Neural cell (in vitro differentiated cells): ENCODE measurements at regions not wholly inside any gene's neighbourhood (a gene's known extent, or its start where the extent isn't known, plus 50 kb on each side); places are given as distances from the start of the nearest gene placed in this dataset.

Experiments
- H2AFZ ChIP-seq: fragments of 200-600, 300-800 bp; sonication (generic), shearing (Covaris generic); 2 replicates; pipeline ENCODE4 v1.6.0; 2014; ENCODE audit warnings: low read depth, mild to moderate bottlenecking, antibody characterized with exemption, low read length, moderate library complexity
- H3F3A ChIP-seq: fragments of 200-600 bp; shearing (Covaris generic); 2 replicates; pipeline ENCODE4 v1.6.1; 2016; ENCODE audit warnings: mild to moderate bottlenecking, moderate library complexity, mixed read lengths, antibody characterized with exemption, low read length; ENCODE audit not compliant: insufficient read depth, poor library complexity, severe bottlenecking
- H3K27ac ChIP-seq: fragments of 200-600, 300-800 bp; sonication (generic), shearing (Covaris generic); 2 replicates; pipeline ENCODE4 v1.5.1; 2014; ENCODE audit warnings: mild to moderate bottlenecking, low read length, moderate library complexity
- H3K27me3 ChIP-seq: fragments of 300-800, 200-600 bp; sonication (generic), shearing (Covaris generic); 2 replicates; pipeline ENCODE4 v1.6.0; 2014; ENCODE audit warnings: mild to moderate bottlenecking, low read depth, low read length, moderate library complexity; ENCODE audit not compliant: insufficient read depth
- H3K36me3 ChIP-seq: fragments of 300-800, 200-600 bp; sonication (generic), shearing (Covaris generic); 2 replicates; pipeline ENCODE4 v1.5.1; 2014; ENCODE audit warnings: mild to moderate bottlenecking, antibody characterized with exemption, low read length, moderate library complexity; ENCODE audit not compliant: insufficient read depth
- H3K4me2 ChIP-seq: fragments of 300-800, 200-600 bp; sonication (generic), shearing (Covaris generic); 2 replicates; pipeline ENCODE4 v1.6.0; 2014; ENCODE audit warnings: mild to moderate bottlenecking, low read length
- H3K4me3 ChIP-seq: fragments of 300-800, 200-600 bp; sonication (generic), shearing (Covaris generic); 2 replicates; pipeline ENCODE4 v1.5.1; 2014; ENCODE audit warnings: mild to moderate bottlenecking, low read length, moderate library complexity
- H3K79me2 ChIP-seq: fragments of 200-600 bp; shearing (Covaris generic); replicated peaks from 2 replicates; pipeline ENCODE4 v1.6.0; 2014; ENCODE audit warnings: mild to moderate bottlenecking, low read length, moderate library complexity; ENCODE audit not compliant: insufficient read depth
- H3K9ac ChIP-seq: fragments of 300-800, 200-600 bp; sonication (generic), shearing (Covaris generic); 2 replicates; pipeline ENCODE4 v1.6.1; 2016; ENCODE audit warnings: mild to moderate bottlenecking, low read length, mixed read lengths
- H3K9me2 ChIP-seq: fragments of 200-600 bp; shearing (Covaris generic); 2 replicates; pipeline ENCODE4 v1.6.1; 2016; ENCODE audit warnings: mild to moderate bottlenecking, low read length, mixed read lengths; ENCODE audit not compliant: insufficient read depth
- H3K9me3 ChIP-seq: fragments of 200-600, 300-800 bp; sonication (generic), shearing (Covaris generic); 2 replicates; pipeline ENCODE4 v1.6.1; 2016; ENCODE audit warnings: mild to moderate bottlenecking, mixed run types, low read length, moderate library complexity, mixed read lengths
- H4K20me1 ChIP-seq: fragments of 200-600 bp; shearing (Covaris generic); 2 replicates; pipeline ENCODE4 v1.6.1; 2016; ENCODE audit warnings: mild to moderate bottlenecking, mixed run types; ENCODE audit not compliant: insufficient read depth
- EP300 ChIP-seq: fragments of 450-650 bp; conservative IDR thresholded peaks from 2 replicates; pipeline ENCODE4 v1.6.1; 2014; ENCODE audit warnings: antibody characterized with exemption, mild to moderate bottlenecking, moderate library complexity; ENCODE audit not compliant: poor library complexity, severe bottlenecking
- EZH2 ChIP-seq: fragments of 200-600, 300-800 bp; shearing (Covaris generic), sonication (generic); IDR thresholded peaks from 2 replicates; pipeline ENCODE4 v1.6.1; 2014; ENCODE audit warnings: antibody characterized with exemption, low read length, borderline replicate concordance, mild to moderate bottlenecking; ENCODE audit not compliant: insufficient read depth, poor library complexity, severe bottlenecking
- MXI1 ChIP-seq: fragments of 450-650 bp; conservative IDR thresholded peaks from 2 replicates; pipeline ENCODE4 v1.6.1; 2014; ENCODE audit warnings: antibody characterized with exemption, mild to moderate bottlenecking; ENCODE audit not compliant: poor library complexity, severe bottlenecking
- POLR2AphosphoS5 ChIP-seq: IDR thresholded peaks from 2 replicates; pipeline ENCODE4 v1.6.1; 2012
- RAD21 ChIP-seq: fragments of 450-650 bp; conservative IDR thresholded peaks from 2 replicates; pipeline ENCODE4 v1.6.1; 2014; ENCODE audit warnings: antibody characterized with exemption, mild to moderate bottlenecking, moderate library complexity
- REST ChIP-seq: IDR thresholded peaks from 2 replicates; pipeline ENCODE4 v1.6.1; 2012; ENCODE audit warnings: borderline replicate concordance
- SMC3 ChIP-seq: fragments of 450-650 bp; conservative IDR thresholded peaks from 2 replicates; pipeline ENCODE4 v1.6.1; 2014; ENCODE audit warnings: antibody characterized with exemption, mild to moderate bottlenecking, moderate library complexity; ENCODE audit not compliant: poor library complexity
- TAF1 ChIP-seq: IDR thresholded peaks from 2 replicates; pipeline ENCODE4 v1.6.1; 2012; ENCODE audit warnings: low read depth
- TF ChIP-seq, protein P1 (sequence below): fragments of 450-650 bp; IDR thresholded peaks from 2 replicates; pipeline ENCODE4 v1.5.1; 2014; ENCODE audit warnings: antibody characterized with exemption, mild to moderate bottlenecking, moderate library complexity; ENCODE audit not compliant: poor library complexity, severe bottlenecking

GRCh38 chr18:55830544-55830943 lies 242.6 kb upstream of the TCF4 start:
- Histone ChIP-seq H3F3A (no peaks in the 10 kb centered on the region), H3K9ac (no peak overlapping the region), H3K27me3 (no peaks in the 10 kb centered on the region), H3K79me2 (no peaks in the 10 kb centered on the region), H3K36me3 (no peaks in the 10 kb centered on the region), H3K9me3 (no peaks in the 10 kb centered on the region), H3K27ac (no peak overlapping the region), H3K4me3 (no peak overlapping the region), H3K9me2 (no peaks in the 10 kb centered on the region), H2AFZ (no peak overlapping the region), H3K4me2 (no peak overlapping the region), H4K20me1 (no peaks in the 10 kb centered on the region)
- TF ChIP-seq, protein P1, sequence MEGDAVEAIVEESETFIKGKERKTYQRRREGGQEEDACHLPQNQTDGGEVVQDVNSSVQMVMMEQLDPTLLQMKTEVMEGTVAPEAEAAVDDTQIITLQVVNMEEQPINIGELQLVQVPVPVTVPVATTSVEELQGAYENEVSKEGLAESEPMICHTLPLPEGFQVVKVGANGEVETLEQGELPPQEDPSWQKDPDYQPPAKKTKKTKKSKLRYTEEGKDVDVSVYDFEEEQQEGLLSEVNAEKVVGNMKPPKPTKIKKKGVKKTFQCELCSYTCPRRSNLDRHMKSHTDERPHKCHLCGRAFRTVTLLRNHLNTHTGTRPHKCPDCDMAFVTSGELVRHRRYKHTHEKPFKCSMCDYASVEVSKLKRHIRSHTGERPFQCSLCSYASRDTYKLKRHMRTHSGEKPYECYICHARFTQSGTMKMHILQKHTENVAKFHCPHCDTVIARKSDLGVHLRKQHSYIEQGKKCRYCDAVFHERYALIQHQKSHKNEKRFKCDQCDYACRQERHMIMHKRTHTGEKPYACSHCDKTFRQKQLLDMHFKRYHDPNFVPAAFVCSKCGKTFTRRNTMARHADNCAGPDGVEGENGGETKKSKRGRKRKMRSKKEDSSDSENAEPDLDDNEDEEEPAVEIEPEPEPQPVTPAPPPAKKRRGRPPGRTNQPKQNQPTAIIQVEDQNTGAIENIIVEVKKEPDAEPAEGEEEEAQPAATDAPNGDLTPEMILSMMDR = no peak
- TF ChIP-seq RAD21 (no peak), EZH2 (no peak), SMC3 (no peak), POLR2AphosphoS5 (no peak), MXI1 (no peak), EP300 (no peak), REST (no peak), TAF1 (no peak)

DNA sequence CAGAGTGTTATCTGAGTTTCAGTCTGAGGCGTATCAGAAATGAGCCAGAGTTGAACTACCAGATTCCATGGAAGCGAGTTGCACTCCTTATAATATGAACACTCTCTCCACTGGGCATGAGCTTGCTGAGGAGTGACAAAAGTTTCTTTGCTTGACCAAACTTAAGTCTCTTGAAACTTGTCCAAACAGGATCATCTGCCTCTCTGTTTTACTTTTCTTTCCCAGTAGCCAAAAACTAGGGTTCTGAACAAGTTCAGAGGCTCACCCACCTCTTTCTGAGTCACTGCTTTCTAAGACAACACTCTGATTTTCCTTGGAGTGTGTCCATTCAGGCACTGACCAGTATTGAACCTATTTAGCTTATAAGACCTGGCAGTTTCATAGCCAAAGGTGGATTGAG lies 233.2 kb upstream of the TCF4 start:
- Histone ChIP-seq H3F3A (no peaks in the 10 kb centered on the region), H2AFZ (no peak overlapping the region), H3K36me3 (no peaks in the 10 kb centered on the region), H3K4me2 (no peak overlapping the region), H3K27me3 (no peaks in the 10 kb centered on the region), H3K27ac (no peak overlapping the region), H3K9me2 (no peaks in the 10 kb centered on the region), H3K4me3 (no peak overlapping the region), H4K20me1 (no peaks in the 10 kb centered on the region), H3K9me3 (no peaks in the 10 kb centered on the region), H3K9ac (no peak overlapping the region), H3K79me2 (no peaks in the 10 kb centered on the region)
- no peak for TF ChIP-seq SMC3
- TF ChIP-seq TAF1 = no peak
- no peak for TF ChIP-seq EP300
- no peak for TF ChIP-seq REST
- TF ChIP-seq RAD21 = no peak
- no peak for TF ChIP-seq EZH2
- no peak for TF ChIP-seq POLR2AphosphoS5
- no peak for TF ChIP-seq MXI1
- TF ChIP-seq, protein P1 = no peak
